Activated B cell treated with CpG ODN at 0.5 μM for 24 hours (primary cell): ENCODE measurements at regions not wholly inside any gene's neighbourhood (a gene's known extent, or its start where the extent isn't known, plus 50 kb on each side); places are given as distances from the start of the nearest gene placed in this dataset.

ENCODE experiments used
- ATAC-seq: fragments of 200-7000 bp; cut with Tn5 transposase; one replicate; pipeline ENCODE4 v1.10.0; 2021; ENCODE audit warnings: low read depth, mild to moderate bottlenecking, moderate library complexity
- CTCF ChIA-PET: fragments of 350-600 bp; sonication (Branson Sonifier 250); formaldehyde crosslinking; loops from one replicate; lab custom pipeline; 2021; ENCODE audit warnings: antibody characterized with exemption; lab: Charles Lee
- POLR2A ChIA-PET: fragments of 350-600 bp; sonication (Branson Sonifier 250); formaldehyde crosslinking; loops from one replicate; lab custom pipeline; 2021; ENCODE audit warnings: antibody characterized with exemption; lab: Charles Lee
- DNase-seq: peaks from one replicate; pipeline ENCODE4 v3.0.0; 2022
- H3K27ac Mint-ChIP-seq: one replicate; pipeline ENCODE4 v1.8.0; 2020; ENCODE audit warnings: mixed read lengths
- H3K27me3 Mint-ChIP-seq: one replicate; pipeline ENCODE4 v1.8.0; 2021; ENCODE audit warnings: mixed read lengths
- H3K36me3 Mint-ChIP-seq: one replicate; pipeline ENCODE4 v1.8.0; 2021; ENCODE audit warnings: low read depth, mixed read lengths
- H3K4me1 Mint-ChIP-seq: one replicate; pipeline ENCODE4 v1.8.0; 2021; ENCODE audit warnings: mixed read lengths
- H3K4me3 Mint-ChIP-seq: one replicate; pipeline ENCODE4 v1.8.0; 2020; ENCODE audit warnings: mild to moderate bottlenecking, mixed read lengths
- H3K9me3 Mint-ChIP-seq: one replicate; pipeline ENCODE4 v1.8.0; 2020; ENCODE audit warnings: mixed read lengths
- CTCF ChIP-seq: fragments of 200-600 bp; IDR thresholded peaks from one replicate; pipeline ENCODE4 v1.8.0; 2022; ENCODE audit warnings: antibody characterized with exemption, mild to moderate bottlenecking
- intact Hi-C: fragments of 100-400 bp; cut with micrococcal nuclease; formaldehyde crosslinking; loops from one replicate; pipeline ENCODE4 v1.15.1; 2024

GRCh38 chrX:123075947-123076561 is 108.0 kb upstream of the GRIA3 start:
- H3K36me3 Mint-ChIP-seq: no peaks in the 10 kb centered on the region
- intact Hi-C loops: no loop called here
- H3K27me3 Mint-ChIP-seq: no peaks in the 10 kb centered on the region
- H3K27ac Mint-ChIP-seq: no peak overlapping the region
- ChIA-PET CTCF (no interaction called here), POLR2A (no interaction called here)
- ATAC-seq (no peak), DNase-seq (no peak)
- TF ChIP-seq CTCF: no peak
- H3K4me3 Mint-ChIP-seq: no peak overlapping the region
- no peaks in the 10 kb centered on the region for H3K9me3 Mint-ChIP-seq
- H3K4me1 Mint-ChIP-seq: no peaks in the 10 kb centered on the region

GRCh38 chrX:123077631-123078030 is 106.4 kb upstream of the GRIA3 start:
- DNase-seq: no peak
- no peak overlapping the region for H3K4me3 Mint-ChIP-seq
- ChIA-PET CTCF (no interaction called here), POLR2A (no interaction called here)
- ATAC-seq: no peak
- no peak overlapping the region for H3K27ac Mint-ChIP-seq
- intact Hi-C loops: no loop called here
- H3K36me3 Mint-ChIP-seq: no peaks in the 10 kb centered on the region
- H3K27me3 Mint-ChIP-seq: no peaks in the 10 kb centered on the region
- TF ChIP-seq CTCF: no peak
- no peaks in the 10 kb centered on the region for H3K4me1 Mint-ChIP-seq
- no peaks in the 10 kb centered on the region for H3K9me3 Mint-ChIP-seq

- ChIA-PET POLR2A (no interaction called here), CTCF (no interaction called here)
- no peaks in the 10 kb centered on the region for H3K36me3 Mint-ChIP-seq
- H3K27me3 Mint-ChIP-seq: no peaks in the 10 kb centered on the region
- DNase-seq (no peak), ATAC-seq (no peak)
- no peaks in the 10 kb centered on the region for H3K4me1 Mint-ChIP-seq
- H3K27ac Mint-ChIP-seq: no peak overlapping the region
- H3K9me3 Mint-ChIP-seq: peaks cover 1% of the 10 kb centered on the region
- H3K4me3 Mint-ChIP-seq: no peak overlapping the region
- no peak for TF ChIP-seq CTCF
- intact Hi-C loops: no loop called here
Observed at GRCh38 chrX:123080065-123080464, 104.0 kb upstream of the GRIA3 start.

- ATAC-seq (no peak), DNase-seq (no peak)
- ChIA-PET CTCF (no interaction called here), POLR2A (no interaction called here)
- no peak overlapping the region for H3K27ac Mint-ChIP-seq
- peaks cover 4% of the 10 kb centered on the region for H3K9me3 Mint-ChIP-seq
- H3K27me3 Mint-ChIP-seq: no peaks in the 10 kb centered on the region
- no peaks in the 10 kb centered on the region for H3K36me3 Mint-ChIP-seq
- intact Hi-C loops: no loop called here
- no peak overlapping the region for H3K4me3 Mint-ChIP-seq
- no peak for TF ChIP-seq CTCF
- no peaks in the 10 kb centered on the region for H3K4me1 Mint-ChIP-seq
Observed at GRCh38 chrX:123081776-123082175, 102.3 kb upstream of the GRIA3 start.

- CTCF ChIA-PET: no interaction called here
- no peak for TF ChIP-seq CTCF
- H3K27ac Mint-ChIP-seq: no peak overlapping the region
- H3K4me1 Mint-ChIP-seq: no peaks in the 10 kb centered on the region
- H3K9me3 Mint-ChIP-seq: peaks cover 4% of the 10 kb centered on the region
- H3K4me3 Mint-ChIP-seq: no peak overlapping the region
- DNase-seq (no peak), ATAC-seq (no peak)
- intact Hi-C loops: no loop called here
- POLR2A ChIA-PET: no interaction called here
- H3K36me3 Mint-ChIP-seq: no peaks in the 10 kb centered on the region
- no peaks in the 10 kb centered on the region for H3K27me3 Mint-ChIP-seq
Observed at GRCh38 chrX:123083924-123084323, 100.2 kb upstream of the GRIA3 start.
